ENCODE measurements at regions not wholly inside any gene's neighbourhood (a gene's known extent, or its start where the extent isn't known, plus 50 kb on each side); places are given as distances from the start of the nearest gene placed in this dataset.

- Mint-ChIP-seq H3K27me3 (ENCODE audit: low read depth in 3 of 3) (peaks cover under 1 to 4% (median 2%) of the 10 kb centered on the region in 3 donors), H3K9me3 (peaks cover 0 to 2% (median 0%) of the 10 kb centered on the region in 7 donors), H3K4me1 (no peaks in the 10 kb centered on the region), H3K4me3 (no peak overlapping the region), H3K27ac (no peak overlapping the region), H3K36me3 (no peaks in the 10 kb centered on the region)
- no peak for TF ChIP-seq CTCF (IDR thresholded peaks at IDR 0.05)
- H3K27ac ChIP-seq (ENCODE audit: low read depth in 1 of 2, low read length in 2 of 2): no peak overlapping the region
- no peaks in the 10 kb centered on the region for H4K20me1 ChIP-seq (ENCODE audit: insufficient read depth, low read length)
- no peaks in the 10 kb centered on the region for H3K79me2 ChIP-seq (ENCODE audit: insufficient read depth, low read length)
- H3K4me3 ChIP-seq (replicated peaks in 1 of 3; ENCODE audit: low read depth in 2 of 3, low read length in 3 of 3): no peak overlapping the region
- no CpG with 5 or more reads among the region's 7 CpGs for WGBS (ENCODE audit: insufficient coverage)
- no peak overlapping the region for H3K9ac ChIP-seq (ENCODE audit: insufficient read depth, low read length, poor library complexity, severe bottlenecking)
- no peaks in the 10 kb centered on the region for H3K36me3 ChIP-seq (replicated peaks in 1 of 2; ENCODE audit: control insufficient read depth in 1 of 2, insufficient read depth in 2 of 2, low read length in 2 of 2)
- intact Hi-C loops (cut with micrococcal nuclease): no loop called here
- no peak overlapping the region for H3K4me2 ChIP-seq (replicated peaks; ENCODE audit: extremely low read depth, low read length, poor library complexity, severe bottlenecking)
- H3K9me3 ChIP-seq (replicated peaks in 1 of 2; ENCODE audit: control insufficient read depth in 1 of 2, insufficient read depth in 1 of 2, low read length in 2 of 2): no peaks in the 10 kb centered on the region
- no peaks in the 10 kb centered on the region for H3K4me1 ChIP-seq (ENCODE audit: control insufficient read depth in 1 of 2, insufficient read depth in 2 of 2, low read length in 2 of 2)
- H3K27me3 ChIP-seq (ENCODE audit: control insufficient read depth in 2 of 2, insufficient read depth in 2 of 2, low read length in 2 of 2): no peaks in the 10 kb centered on the region
- DNase-seq: no peak
- H2AFZ ChIP-seq (ENCODE audit: insufficient read depth, low read depth, low read length, poor library complexity, severe bottlenecking): no peak overlapping the region
Measured at GRCh38 chr18:73900106-73900835, 247.4 kb downstream of the FBXO15 start.

GRCh38 chr18:73897517-73897916 is 250.1 kb downstream of the FBXO15 start:
- no peak for DNase-seq
- H3K9me3 Mint-ChIP-seq: peaks cover 0 to 2% (median 0%) of the 10 kb centered on the region in 7 donors
- no peak overlapping the region for H3K9ac ChIP-seq (ENCODE audit: insufficient read depth, low read length, poor library complexity, severe bottlenecking)
- no peaks in the 10 kb centered on the region for H4K20me1 ChIP-seq (ENCODE audit: insufficient read depth, low read length)
- no peaks in the 10 kb centered on the region for H3K36me3 ChIP-seq (replicated peaks in 1 of 2; ENCODE audit: control insufficient read depth in 1 of 2, insufficient read depth in 2 of 2, low read length in 2 of 2)
- no peaks in the 10 kb centered on the region for H3K27me3 ChIP-seq (ENCODE audit: control insufficient read depth in 2 of 2, insufficient read depth in 2 of 2, low read length in 2 of 2)
- no peaks in the 10 kb centered on the region for H3K79me2 ChIP-seq (ENCODE audit: insufficient read depth, low read length)
- H3K36me3 Mint-ChIP-seq: no peaks in the 10 kb centered on the region
- no peak overlapping the region for H3K4me3 Mint-ChIP-seq
- no peak overlapping the region for H3K27ac ChIP-seq (ENCODE audit: low read depth in 1 of 2, low read length in 2 of 2)
- no peaks in the 10 kb centered on the region for H3K4me1 Mint-ChIP-seq
- no CpG with 5 or more reads among the region's 1 CpG for WGBS (ENCODE audit: insufficient coverage)
- H3K27me3 Mint-ChIP-seq (ENCODE audit: low read depth in 3 of 3): peaks cover 1 to 4% (median 2%) of the 10 kb centered on the region in 3 donors
- no peaks in the 10 kb centered on the region for H3K4me1 ChIP-seq (ENCODE audit: control insufficient read depth in 1 of 2, insufficient read depth in 2 of 2, low read length in 2 of 2)
- no peak overlapping the region for H2AFZ ChIP-seq (ENCODE audit: insufficient read depth, low read depth, low read length, poor library complexity, severe bottlenecking)
- peak overlapping the region in 1 of 7 donors; percentile 18 for H3K27ac Mint-ChIP-seq
- no peaks in the 10 kb centered on the region for H3K9me3 ChIP-seq (replicated peaks in 1 of 2; ENCODE audit: control insufficient read depth in 1 of 2, insufficient read depth in 1 of 2, low read length in 2 of 2)
- intact Hi-C loops (cut with micrococcal nuclease): no loop called here
- no peak for TF ChIP-seq CTCF (IDR thresholded peaks at IDR 0.05)
- no peak overlapping the region for H3K4me3 ChIP-seq (replicated peaks in 1 of 3; ENCODE audit: low read depth in 2 of 3, low read length in 3 of 3)
- no peak overlapping the region for H3K4me2 ChIP-seq (replicated peaks; ENCODE audit: extremely low read depth, low read length, poor library complexity, severe bottlenecking)

Measured in CD14-positive monocyte (primary cell).